ENCODE measurements at regions not wholly inside any gene's neighbourhood (a gene's known extent, or its start where the extent isn't known, plus 50 kb on each side); places are given as distances from the start of the nearest gene placed in this dataset.

DNA sequence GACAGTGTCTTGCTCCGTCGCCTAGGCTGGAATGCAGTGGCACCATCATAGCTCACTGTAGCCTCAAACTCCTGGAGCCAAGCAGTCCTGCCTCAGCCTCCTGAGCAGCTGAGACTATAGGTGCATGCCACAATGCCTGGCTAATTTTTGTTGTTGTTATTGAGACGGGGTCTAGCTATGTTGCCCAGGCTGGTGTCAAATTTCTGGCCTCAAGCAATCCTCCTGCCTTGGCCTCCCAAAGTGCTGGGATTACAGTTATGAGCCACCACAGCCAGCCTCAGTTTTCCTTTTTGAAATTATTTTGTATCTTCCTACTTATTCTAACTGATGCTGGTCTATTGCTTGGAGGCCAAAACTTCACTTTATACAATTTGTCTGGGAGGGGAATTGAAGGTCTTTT, 436.1 kb downstream of the UTRN start:
- no peak overlapping the region for H3K14ac ChIP-seq (ENCODE audit: insufficient read length)
- no peak overlapping the region for H2BK15ac ChIP-seq (ENCODE audit: low read length)
- H3K23ac ChIP-seq (ENCODE audit: insufficient read length) = no peak overlapping the region
- no peak overlapping the region for H3K9ac ChIP-seq (replicated peaks in 1 of 4; ENCODE audit: extremely low read depth in 1 of 4, low read depth in 3 of 4, low read length in 3 of 4)
- H2AFZ ChIP-seq (ENCODE audit: low read length) = no peak overlapping the region
- H3K36me3 ChIP-seq (ENCODE audit: control insufficient read depth in 2 of 4, insufficient read depth in 4 of 4, low read length in 3 of 4) = peaks cover 0 to 2% (median 0%) of the 10 kb centered on the region in 4 experiments; a peak in 2 of 8 replicates
- no peak overlapping the region for H3K4ac ChIP-seq (replicated peaks; ENCODE audit: insufficient read length, low read depth, low read length)
- no peak overlapping the region for H3K4me2 ChIP-seq (ENCODE audit: insufficient read depth in 1 of 2, low read depth in 2 of 2, low read length in 2 of 2)
- H3K79me1 ChIP-seq (ENCODE audit: low read depth, low read length) = no peaks in the 10 kb centered on the region; the same call in none of the 2 replicates
- WGBS, 2 experiments (ENCODE audit: extremely low coverage in 1 of 2, insufficient coverage in 1 of 2, insufficient read length in 1 of 2, insufficient replicate concordance in 2 of 2, low coverage in 1 of 2, low lambda C conversion rate in 2 of 2, missing lambda C conversion rate in 1 of 2) = 92% methylated on average over 3 of the region's 3 CpGs; no CpG with 5 or more reads in 1 of the 2 experiments
- no peaks in the 10 kb centered on the region for H3K23me2 ChIP-seq (ENCODE audit: low read depth, low read length)
- no peak overlapping the region for H4K91ac ChIP-seq (replicated peaks; ENCODE audit: insufficient read length, low read length)
- H4K20me1 ChIP-seq (replicated peaks in 1 of 2; ENCODE audit: control insufficient read depth in 1 of 2, insufficient read depth in 2 of 2, low read length in 2 of 2) = no peaks in the 10 kb centered on the region
- H4K8ac ChIP-seq (ENCODE audit: extremely low read depth, insufficient read depth, low read length) = no peak overlapping the region; the same call in 1 of the 2 replicates
- no peaks in the 10 kb centered on the region for H3K27me3 ChIP-seq (replicated peaks in 1 of 4; ENCODE audit: control insufficient read depth in 3 of 4, extremely low read depth in 1 of 4, insufficient read depth in 3 of 4, low read length in 3 of 4)
- no peaks in the 10 kb centered on the region for H3K9me3 ChIP-seq (ENCODE audit: insufficient read depth in 2 of 2, low read depth in 1 of 2, low read length in 1 of 2)
- no peak overlapping the region for H2BK120ac ChIP-seq (replicated peaks; ENCODE audit: low read depth, low read length)
- POLR2A ChIA-PET (ENCODE audit: partially characterized antibody) = no interaction called here
- H3K79me2 ChIP-seq (ENCODE audit: control insufficient read depth in 1 of 2, insufficient read depth in 2 of 2, low read length in 2 of 2) = no peaks in the 10 kb centered on the region
- H3K56ac ChIP-seq (replicated peaks; ENCODE audit: insufficient read length, low read depth, low read length) = no peak overlapping the region
- no peak overlapping the region for H2BK12ac ChIP-seq (ENCODE audit: low read depth, low read length)
- H3K4me3 ChIP-seq (ENCODE audit: extremely low read depth in 1 of 4, insufficient read depth in 2 of 4, low read depth in 3 of 4, low read length in 4 of 4) = no peak overlapping the region
- no peak overlapping the region for H3K18ac ChIP-seq (ENCODE audit: extremely low read depth, low read length)
- H2BK20ac ChIP-seq (ENCODE audit: low read length) = no peak overlapping the region
- no peak overlapping the region for H4K5ac ChIP-seq (ENCODE audit: insufficient read length, low read depth, low read length)
- FAIRE-seq (no peak), DNase-seq (ENCODE audit: low read depth in 1 of 2, low spot score in 2 of 2) (no peak)
- CTCF ChIA-PET (ENCODE audit: partially characterized antibody) = no interaction called here
- H2AK5ac ChIP-seq (ENCODE audit: low read depth, low read length) = no peak overlapping the region
- H3K4me1 ChIP-seq (replicated peaks in 1 of 4; ENCODE audit: control insufficient read depth in 3 of 4, insufficient read depth in 4 of 4, low read length in 3 of 4) = peaks cover 2 to 6% (median 2%) of the 10 kb centered on the region in 4 experiments; a peak in 5 of 7 replicates
- no peak overlapping the region for H3K27ac ChIP-seq (ENCODE audit: low read depth, low read length)
- no peak overlapping the region for H2BK5ac ChIP-seq (ENCODE audit: low read depth, low read length)
- no peak for TF ChIP-seq SUZ12 (IDR thresholded peaks at IDR 0.05; ENCODE audit: low read length)
- TF ChIP-seq KDM4A (IDR thresholded peaks at IDR 0.05; ENCODE audit: low read depth, low read length, severe bottlenecking) = no peak
- TF ChIP-seq CREB1 (IDR thresholded peaks at IDR 0.05) = no peak
- TF ChIP-seq NANOG (IDR thresholded peaks at IDR 0.05; ENCODE audit: insufficient read depth, low read depth, low read length, poor library complexity, severe bottlenecking) = no peak

All from H1 (cell line).